ENCODE measurements at regions not wholly inside any gene's neighbourhood (a gene's known extent, or its start where the extent isn't known, plus 50 kb on each side); places are given as distances from the start of the nearest gene placed in this dataset.

DNA sequence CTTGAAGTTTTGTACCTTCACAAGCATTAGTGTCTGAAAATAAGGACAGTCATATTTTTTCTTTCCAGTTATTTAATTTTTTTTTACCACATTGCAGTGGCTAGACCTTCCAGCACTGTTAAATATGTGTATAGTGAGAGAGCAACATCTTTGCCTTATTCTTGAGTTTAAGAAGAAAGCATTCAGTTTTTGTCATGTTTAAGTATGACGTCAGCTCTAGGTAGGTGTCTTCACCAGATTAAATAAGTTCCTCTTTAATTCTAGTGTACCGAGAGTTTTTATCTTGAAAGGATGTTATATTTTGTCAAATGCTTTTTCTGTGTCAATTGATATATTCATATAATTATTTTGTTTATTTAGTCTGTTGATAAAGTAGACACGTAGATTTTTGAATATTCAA is 258.8 kb downstream of the FAM181B start:
- Histone ChIP-seq H3K4me1 (no peaks in the 10 kb centered on the region), H3K36me3 (no peaks in the 10 kb centered on the region), H3K4me3 (no peak overlapping the region), H3K27me3 (no peaks in the 10 kb centered on the region), H3K27ac (no peak overlapping the region), H3K9me3 (no peaks in the 10 kb centered on the region)
- WGBS, 2 donors = 67 to 76% methylated on average over 3 of the region's 3 CpGs
- intact Hi-C loops (cut with DNase I) = no loop called here
- no peak for DNase-seq
- no peak for TF ChIP-seq EP300 (IDR thresholded peaks at IDR 0.05)

DNA sequence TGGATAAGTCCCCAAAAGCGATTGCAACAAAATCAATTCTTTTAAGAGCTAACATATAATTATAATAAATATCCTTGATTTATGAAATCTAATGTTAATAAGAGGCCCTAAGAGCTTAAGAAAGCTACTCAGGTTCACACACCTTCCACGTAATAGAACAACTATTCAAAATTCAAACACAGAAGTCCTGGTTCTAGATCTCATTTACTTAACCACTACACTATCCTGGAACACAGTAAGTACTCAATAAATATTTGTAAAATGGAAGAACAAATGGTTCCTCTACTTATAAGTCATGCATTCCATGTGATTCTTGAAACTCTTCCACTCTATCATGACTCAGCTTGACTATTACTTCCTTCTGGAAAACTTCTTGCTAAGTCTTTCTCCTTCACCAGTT is 268.2 kb downstream of the FAM181B start:
- Histone ChIP-seq H3K36me3 (no peaks in the 10 kb centered on the region), H3K27me3 (no peaks in the 10 kb centered on the region), H3K27ac (no peak overlapping the region), H3K4me1 (no peaks in the 10 kb centered on the region), H3K4me3 (no peak overlapping the region), H3K9me3 (no peaks in the 10 kb centered on the region)
- no peak for DNase-seq
- 86 to 94% methylated on average over 2 of the region's 2 CpGs for WGBS, 2 donors
- intact Hi-C loops (cut with DNase I) = no loop called here
- no peak for TF ChIP-seq EP300 (IDR thresholded peaks at IDR 0.05)
- TF ChIP-seq POLR2A (IDR thresholded peaks at IDR 0.05) = no peak
- TF ChIP-seq, protein P1, sequence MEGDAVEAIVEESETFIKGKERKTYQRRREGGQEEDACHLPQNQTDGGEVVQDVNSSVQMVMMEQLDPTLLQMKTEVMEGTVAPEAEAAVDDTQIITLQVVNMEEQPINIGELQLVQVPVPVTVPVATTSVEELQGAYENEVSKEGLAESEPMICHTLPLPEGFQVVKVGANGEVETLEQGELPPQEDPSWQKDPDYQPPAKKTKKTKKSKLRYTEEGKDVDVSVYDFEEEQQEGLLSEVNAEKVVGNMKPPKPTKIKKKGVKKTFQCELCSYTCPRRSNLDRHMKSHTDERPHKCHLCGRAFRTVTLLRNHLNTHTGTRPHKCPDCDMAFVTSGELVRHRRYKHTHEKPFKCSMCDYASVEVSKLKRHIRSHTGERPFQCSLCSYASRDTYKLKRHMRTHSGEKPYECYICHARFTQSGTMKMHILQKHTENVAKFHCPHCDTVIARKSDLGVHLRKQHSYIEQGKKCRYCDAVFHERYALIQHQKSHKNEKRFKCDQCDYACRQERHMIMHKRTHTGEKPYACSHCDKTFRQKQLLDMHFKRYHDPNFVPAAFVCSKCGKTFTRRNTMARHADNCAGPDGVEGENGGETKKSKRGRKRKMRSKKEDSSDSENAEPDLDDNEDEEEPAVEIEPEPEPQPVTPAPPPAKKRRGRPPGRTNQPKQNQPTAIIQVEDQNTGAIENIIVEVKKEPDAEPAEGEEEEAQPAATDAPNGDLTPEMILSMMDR (IDR thresholded peaks at IDR 0.05) = no peak
- no peak for TF ChIP-seq POLR2AphosphoS5 (IDR thresholded peaks at IDR 0.05)

DNA sequence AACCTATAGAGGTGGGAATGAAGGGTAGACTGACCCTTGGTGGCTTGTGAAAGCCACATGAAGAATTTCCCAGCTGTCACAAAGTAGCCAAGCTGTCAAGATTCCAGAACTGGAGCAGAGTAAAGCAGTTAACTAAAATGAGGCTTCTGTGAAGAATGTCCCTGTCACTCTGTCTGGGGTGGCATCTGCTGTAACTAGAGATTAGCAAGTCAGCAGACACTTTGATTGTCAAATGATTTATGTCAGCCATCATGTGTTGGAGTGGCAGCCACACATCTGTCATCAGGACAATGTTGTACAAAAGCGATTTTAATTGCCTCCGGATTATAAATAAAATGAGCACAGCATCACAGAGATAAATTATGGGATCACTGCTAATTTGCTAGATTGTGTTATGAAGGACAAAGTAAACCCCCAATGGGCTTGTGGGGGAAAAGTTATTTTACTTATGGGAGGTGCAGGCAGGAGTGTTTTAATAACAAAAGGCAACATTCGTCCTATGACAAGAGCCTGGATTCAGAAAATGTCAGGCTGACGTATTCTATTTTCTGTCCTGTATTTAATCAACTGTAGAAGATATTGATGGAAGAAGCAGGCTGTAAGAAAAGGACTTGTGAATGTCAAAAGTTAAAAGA is 270.9 kb downstream of the FAM181B start:
- WGBS, 2 donors = 72 to 81% methylated on average over 4 of the region's 4 CpGs
- no peaks in the 10 kb centered on the region for H3K9me3 ChIP-seq
- H3K27me3 ChIP-seq = no peaks in the 10 kb centered on the region
- no peak overlapping the region for H3K27ac ChIP-seq
- intact Hi-C loops (cut with DNase I) = no loop called here
- H3K4me1 ChIP-seq = no peaks in the 10 kb centered on the region
- TF ChIP-seq, protein P1 (IDR thresholded peaks at IDR 0.05) = no peak
- TF ChIP-seq POLR2A (IDR thresholded peaks at IDR 0.05) (no peak), POLR2AphosphoS5 (IDR thresholded peaks at IDR 0.05) (no peak), EP300 (IDR thresholded peaks at IDR 0.05) (no peak)
- no peak for DNase-seq
- no peak overlapping the region for H3K4me3 ChIP-seq
- no peaks in the 10 kb centered on the region for H3K36me3 ChIP-seq

DNA sequence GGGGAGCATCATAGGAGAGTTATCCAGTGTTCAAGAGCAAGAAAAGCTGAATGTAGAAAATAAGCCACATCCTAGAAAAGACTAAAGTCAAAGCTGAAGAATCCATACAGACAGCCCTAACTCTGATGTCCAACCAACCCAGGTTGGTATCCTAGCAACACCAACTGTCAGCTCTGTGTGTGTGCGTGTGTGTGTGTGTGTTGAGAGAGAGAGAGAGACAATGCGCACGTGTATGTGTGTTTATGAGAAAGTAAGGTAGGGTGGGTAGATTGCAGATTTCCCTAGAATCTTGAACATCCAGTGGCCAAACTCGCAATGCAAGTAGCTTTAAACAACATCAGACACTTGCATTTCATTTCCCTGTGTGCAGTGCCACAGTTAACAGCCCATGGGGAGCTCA is 274.9 kb downstream of the FAM181B start:
- TF ChIP-seq, protein P1 (IDR thresholded peaks at IDR 0.05) = no peak
- 11 to 30% methylated on average over 4 of the region's 4 CpGs for WGBS, 2 donors
- no peaks in the 10 kb centered on the region for H3K36me3 ChIP-seq
- no peak overlapping the region for H3K27ac ChIP-seq
- intact Hi-C loops (cut with DNase I) = no loop called here
- no peaks in the 10 kb centered on the region for H3K4me1 ChIP-seq
- H3K4me3 ChIP-seq = no peak overlapping the region
- DNase-seq = no peak
- H3K27me3 ChIP-seq = no peaks in the 10 kb centered on the region
- no peaks in the 10 kb centered on the region for H3K9me3 ChIP-seq

DNA sequence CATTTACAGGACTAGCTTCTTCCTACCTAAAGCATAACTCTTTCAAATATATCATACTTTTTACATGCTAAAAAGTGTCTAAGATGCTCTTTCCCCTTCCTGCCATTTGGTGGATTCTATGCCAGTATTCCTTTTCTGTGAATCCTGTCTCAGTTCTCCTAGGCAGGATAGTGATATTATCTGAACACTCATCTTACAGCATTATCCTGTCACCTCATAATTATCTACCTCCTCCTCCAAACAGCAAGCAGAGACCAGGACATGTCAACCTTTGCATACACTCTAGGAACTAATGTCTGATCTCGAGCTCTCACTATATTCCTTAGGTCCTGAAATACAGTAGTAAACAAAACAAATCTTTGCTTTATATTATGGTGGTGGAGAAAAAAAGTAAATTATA is 275.5 kb downstream of the FAM181B start:
- TF ChIP-seq EP300 (IDR thresholded peaks at IDR 0.05) (no peak), POLR2A (IDR thresholded peaks at IDR 0.05) (no peak), POLR2AphosphoS5 (IDR thresholded peaks at IDR 0.05) (no peak)
- TF ChIP-seq, protein P1 (IDR thresholded peaks at IDR 0.05) = no peak
- 27 to 62% methylated on average over 1 of the region's 1 CpG for WGBS, 2 donors
- no peak for DNase-seq
- Histone ChIP-seq H3K27me3 (no peaks in the 10 kb centered on the region), H3K36me3 (no peaks in the 10 kb centered on the region), H3K9me3 (no peaks in the 10 kb centered on the region), H3K27ac (no peak overlapping the region), H3K4me3 (no peak overlapping the region), H3K4me1 (no peaks in the 10 kb centered on the region)
- intact Hi-C loops (cut with DNase I) = no loop called here

Data from sigmoid colon (tissue), 6 donors.